ENCODE measurements at regions not wholly inside any gene's neighbourhood (a gene's known extent, or its start where the extent isn't known, plus 50 kb on each side); places are given as distances from the start of the nearest gene placed in this dataset.

DNA sequence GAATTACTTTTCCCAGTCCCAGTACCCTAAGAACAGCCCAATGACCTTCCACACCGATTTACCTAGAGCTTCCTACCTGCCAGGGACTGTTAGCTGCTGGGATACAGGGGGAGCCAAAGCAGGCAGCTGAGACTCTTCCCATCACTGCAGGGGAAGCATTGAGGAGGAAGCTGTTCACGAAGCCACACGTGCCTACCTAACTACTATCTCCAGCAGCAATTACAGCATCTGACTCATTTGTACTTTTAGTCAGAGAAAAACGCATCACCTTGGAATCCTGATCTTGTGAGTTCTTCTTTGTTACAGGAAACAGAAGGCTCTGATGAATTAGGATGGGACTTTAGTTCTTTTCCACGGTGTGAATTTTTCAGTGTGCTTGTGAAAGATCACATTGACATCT is 113.7 kb upstream of the DHX40 start:
- DNase-seq (ENCODE audit: extremely low read depth, low read depth): no peak
- TF ChIP-seq, protein P1, sequence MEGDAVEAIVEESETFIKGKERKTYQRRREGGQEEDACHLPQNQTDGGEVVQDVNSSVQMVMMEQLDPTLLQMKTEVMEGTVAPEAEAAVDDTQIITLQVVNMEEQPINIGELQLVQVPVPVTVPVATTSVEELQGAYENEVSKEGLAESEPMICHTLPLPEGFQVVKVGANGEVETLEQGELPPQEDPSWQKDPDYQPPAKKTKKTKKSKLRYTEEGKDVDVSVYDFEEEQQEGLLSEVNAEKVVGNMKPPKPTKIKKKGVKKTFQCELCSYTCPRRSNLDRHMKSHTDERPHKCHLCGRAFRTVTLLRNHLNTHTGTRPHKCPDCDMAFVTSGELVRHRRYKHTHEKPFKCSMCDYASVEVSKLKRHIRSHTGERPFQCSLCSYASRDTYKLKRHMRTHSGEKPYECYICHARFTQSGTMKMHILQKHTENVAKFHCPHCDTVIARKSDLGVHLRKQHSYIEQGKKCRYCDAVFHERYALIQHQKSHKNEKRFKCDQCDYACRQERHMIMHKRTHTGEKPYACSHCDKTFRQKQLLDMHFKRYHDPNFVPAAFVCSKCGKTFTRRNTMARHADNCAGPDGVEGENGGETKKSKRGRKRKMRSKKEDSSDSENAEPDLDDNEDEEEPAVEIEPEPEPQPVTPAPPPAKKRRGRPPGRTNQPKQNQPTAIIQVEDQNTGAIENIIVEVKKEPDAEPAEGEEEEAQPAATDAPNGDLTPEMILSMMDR (IDR thresholded peaks at IDR 0.05; ENCODE audit: low read depth, low read length, missing control alignments): no peak
- H3K4me3 ChIP-seq (replicated peaks; ENCODE audit: low read depth, low read length): no peak overlapping the region

DNA sequence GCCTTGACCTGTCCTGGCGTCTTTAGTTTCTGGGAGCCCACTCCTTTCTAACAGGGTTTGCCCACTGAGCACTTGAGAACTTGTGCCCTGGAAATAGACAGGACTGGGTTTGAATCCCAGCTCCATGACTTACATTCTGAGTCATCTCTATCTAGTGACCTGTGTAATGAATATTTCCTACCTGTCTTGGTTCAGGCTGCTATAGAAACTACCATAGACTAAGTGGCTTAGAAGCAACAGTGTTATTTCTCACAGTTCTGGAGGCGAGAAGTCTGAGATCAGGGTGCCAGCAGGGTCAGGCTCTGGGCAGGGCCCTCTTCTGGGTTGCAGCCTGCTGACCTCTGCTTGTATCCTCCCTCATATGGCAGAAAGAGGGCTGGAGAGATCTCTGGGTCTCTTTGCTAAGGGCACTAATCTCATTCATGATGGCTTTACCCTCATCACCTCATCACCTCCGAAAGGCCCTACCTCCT is 110.7 kb upstream of the DHX40 start:
- no peak for DNase-seq (ENCODE audit: extremely low read depth, low read depth)
- no peak overlapping the region for H3K4me3 ChIP-seq (replicated peaks; ENCODE audit: low read depth, low read length)
- TF ChIP-seq, protein P1 (IDR thresholded peaks at IDR 0.05; ENCODE audit: low read depth, low read length, missing control alignments): no peak

DNA sequence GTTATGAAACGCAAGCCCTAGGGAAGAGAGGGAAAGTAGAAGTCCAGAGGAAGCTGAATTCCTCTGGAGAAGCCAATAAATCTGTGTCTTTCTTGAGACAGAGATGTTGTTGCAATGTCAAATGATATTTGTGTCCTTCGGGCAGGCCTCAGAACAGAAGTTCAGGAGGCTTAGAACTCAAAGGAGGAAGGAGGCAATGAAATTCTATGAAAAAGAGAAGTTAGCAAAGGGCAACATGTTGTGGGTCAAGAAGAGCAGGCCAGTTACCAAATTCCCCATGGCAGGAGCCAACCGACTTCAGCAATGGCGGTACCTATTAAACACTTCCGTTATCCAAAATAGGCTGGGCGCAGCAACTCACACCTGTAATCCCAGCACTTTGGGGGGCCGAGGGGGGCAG is 109.0 kb upstream of the DHX40 start:
- no peak for DNase-seq (ENCODE audit: extremely low read depth, low read depth)
- H3K4me3 ChIP-seq (replicated peaks; ENCODE audit: low read depth, low read length): no peak overlapping the region
- TF ChIP-seq, protein P1 (IDR thresholded peaks at IDR 0.05; ENCODE audit: low read depth, low read length, missing control alignments): no peak

DNA sequence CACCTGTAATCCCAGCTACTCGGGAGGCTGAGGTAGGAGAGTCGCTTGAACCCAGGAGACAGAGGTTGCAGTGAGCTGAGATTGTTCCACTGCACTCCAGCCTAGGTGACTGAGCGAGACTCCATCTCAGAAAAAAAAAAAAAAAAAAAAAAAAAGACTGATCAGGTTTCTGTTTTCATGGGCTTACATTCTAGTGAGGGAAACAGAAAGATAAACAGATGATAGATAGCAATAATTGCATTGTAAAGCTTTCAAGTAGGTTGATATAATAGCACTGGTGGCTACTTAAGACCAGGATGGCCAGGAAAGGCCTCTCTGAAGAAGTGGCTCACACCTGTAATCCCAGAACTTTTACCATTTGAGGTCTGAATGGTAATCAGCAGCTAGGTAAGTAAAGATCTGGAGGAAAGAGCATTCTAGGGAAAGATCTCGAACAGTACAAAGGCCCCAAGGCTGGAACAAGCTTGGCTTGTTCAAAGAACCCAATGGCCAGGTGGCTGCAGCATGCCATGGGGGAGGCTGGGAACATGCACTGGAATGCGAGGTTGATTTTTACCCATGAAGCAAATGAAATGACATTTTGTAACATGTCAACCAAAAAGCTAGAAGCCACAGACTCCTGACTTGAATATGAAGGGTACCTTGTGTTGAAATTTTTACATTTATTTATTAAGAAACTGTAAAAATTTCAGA is 108.3 kb upstream of the DHX40 start:
- TF ChIP-seq, protein P1 (IDR thresholded peaks at IDR 0.05; ENCODE audit: low read depth, low read length, missing control alignments): no peak
- no peak for DNase-seq (ENCODE audit: extremely low read depth, low read depth)
- H3K4me3 ChIP-seq (replicated peaks; ENCODE audit: low read depth, low read length): no peak overlapping the region

DNA sequence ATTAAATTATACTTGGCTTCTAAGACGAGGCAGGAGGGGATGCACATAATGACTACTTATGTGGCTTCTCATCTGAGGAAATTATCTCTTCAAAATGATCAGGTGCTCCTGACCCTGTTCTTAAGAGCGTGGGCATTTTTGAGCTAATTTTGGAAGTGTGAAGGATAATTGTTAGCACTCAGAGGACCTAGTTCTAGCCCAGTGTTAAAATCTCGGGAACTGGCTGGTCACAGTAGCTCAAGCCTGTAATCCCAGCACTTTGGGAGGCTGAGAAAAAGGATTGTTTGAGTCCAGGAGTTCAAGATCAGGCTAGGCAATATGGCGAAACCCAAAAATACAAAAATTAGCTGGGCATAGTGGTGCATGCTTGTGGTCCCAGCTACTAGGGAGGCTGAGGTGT is 103.0 kb upstream of the DHX40 start:
- no peak overlapping the region for H3K4me3 ChIP-seq (replicated peaks; ENCODE audit: low read depth, low read length)
- DNase-seq (ENCODE audit: extremely low read depth, low read depth): no peak
- TF ChIP-seq, protein P1 (IDR thresholded peaks at IDR 0.05; ENCODE audit: low read depth, low read length, missing control alignments): no peak

DNA sequence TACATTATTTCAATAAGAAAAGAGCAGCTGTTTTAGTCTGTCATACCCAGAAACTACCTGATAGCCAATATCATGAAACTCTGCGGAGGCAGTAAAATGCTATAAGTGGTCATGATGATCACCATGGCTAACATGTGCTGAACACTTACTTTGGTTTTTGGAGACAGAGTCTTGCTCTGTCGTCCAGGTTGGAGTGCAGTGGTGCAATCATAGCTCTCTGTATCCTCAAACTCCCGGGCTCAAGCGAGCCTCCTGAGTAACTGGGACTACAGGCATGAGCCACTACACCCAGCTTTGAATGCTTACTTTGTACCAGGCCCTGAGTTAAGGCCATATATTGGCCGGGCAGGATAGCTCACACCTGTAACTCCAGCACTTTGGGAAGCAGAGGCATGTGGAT is 101.2 kb upstream of the DHX40 start:
- H3K4me3 ChIP-seq (replicated peaks; ENCODE audit: low read depth, low read length): no peak overlapping the region
- DNase-seq (ENCODE audit: extremely low read depth, low read depth): no peak
- TF ChIP-seq, protein P1 (IDR thresholded peaks at IDR 0.05; ENCODE audit: low read depth, low read length, missing control alignments): no peak

DNA sequence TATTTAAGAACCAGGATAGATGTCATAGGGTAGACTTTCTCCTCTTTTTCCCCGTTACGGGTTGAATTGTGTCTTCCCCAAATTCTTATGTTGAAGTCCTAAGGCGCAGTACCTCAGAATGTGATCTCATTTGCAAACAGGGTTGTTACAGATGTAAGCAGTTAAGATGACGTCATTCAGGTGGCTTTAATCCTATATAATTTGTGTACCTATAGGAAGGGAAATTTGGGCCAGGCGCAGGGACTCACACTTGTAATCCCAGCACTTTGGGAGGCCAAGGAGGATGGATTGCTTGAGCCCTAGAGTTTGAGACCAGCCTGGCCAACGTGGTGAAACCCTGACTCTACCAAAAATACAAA is 99.5 kb upstream of the DHX40 start:
- TF ChIP-seq, protein P1 (IDR thresholded peaks at IDR 0.05; ENCODE audit: low read depth, low read length, missing control alignments): no peak
- no peak overlapping the region for H3K4me3 ChIP-seq (replicated peaks; ENCODE audit: low read depth, low read length)
- DNase-seq (ENCODE audit: extremely low read depth, low read depth): no peak

Measured in HFF-Myc (cell line).